PFSK-1 (cell line): ENCODE measurements at regions not wholly inside any gene's neighbourhood (a gene's known extent, or its start where the extent isn't known, plus 50 kb on each side); places are given as distances from the start of the nearest gene placed in this dataset.

Experiments
- POLR2AphosphoS5 ChIP-seq: IDR thresholded peaks from 2 replicates; pipeline ENCODE4 v1.6.1; 2012; ENCODE audit warnings: low read depth, mild to moderate bottlenecking, control low read depth, low read length, moderate library complexity
- REST ChIP-seq, 2 experiments: IDR thresholded peaks; 2 replicates each; pipeline versions ENCODE4 v1.6.1 to v1.8.0; 2011 to 2012; ENCODE audit warnings: low read depth in 2 of 2, low read length in 2 of 2, control low read depth in 1 of 2, inconsistent platforms in 1 of 2, mild to moderate bottlenecking in 1 of 2, moderate library complexity in 1 of 2; ENCODE audit not compliant: insufficient read depth in 1 of 2
- TAF1 ChIP-seq: IDR thresholded peaks from 2 replicates; pipeline ENCODE4 v1.6.1; 2012; ENCODE audit warnings: low read length, control low read depth, borderline replicate concordance; ENCODE audit not compliant: insufficient read depth

- no peak for TF ChIP-seq REST (IDR thresholded peaks at IDR 0.05; ENCODE audit: insufficient read depth in 1 of 2, low read depth in 2 of 2, low read length in 2 of 2)
- no peak for TF ChIP-seq TAF1
- no peak for TF ChIP-seq POLR2AphosphoS5
Observed at GRCh38 chr12:66898700-66899469, 220.0 kb upstream of the GRIP1 start.
